ENCODE measurements at regions not wholly inside any gene's neighbourhood (a gene's known extent, or its start where the extent isn't known, plus 50 kb on each side); places are given as distances from the start of the nearest gene placed in this dataset.

- no peak overlapping the region for H3K4me3 ChIP-seq (ENCODE audit: low read depth, low read length)
- H3K9me3 ChIP-seq (ENCODE audit: control insufficient read depth, insufficient read depth, low read depth, low read length): no peaks in the 10 kb centered on the region
- CTCF ChIA-PET: no interaction called here
- H3K27ac ChIP-seq (ENCODE audit: extremely low read depth, low read depth, low read length): no peak overlapping the region
- H3K4me1 ChIP-seq (ENCODE audit: control insufficient read depth, insufficient read depth, low read length): no peaks in the 10 kb centered on the region
- no peaks in the 10 kb centered on the region for H3K36me3 ChIP-seq (ENCODE audit: control insufficient read depth in 2 of 2, insufficient read depth in 1 of 2, low read length in 2 of 2)
- POLR2A ChIA-PET: no interaction called here
- TF ChIP-seq ZBTB1 (tag by site-specific recombination; IDR thresholded peaks at IDR 0.05): no peak
- no peak for TF ChIP-seq ZNF600 (tag by site-specific recombination; IDR thresholded peaks at IDR 0.05)
- no peak for TF ChIP-seq ZBTB11 (tag by site-specific recombination; conservative IDR thresholded peaks at IDR 0.05; ENCODE audit: low read depth)
- no peak for TF ChIP-seq ZBTB10 (tag by site-specific recombination; IDR thresholded peaks at IDR 0.05)
- TF ChIP-seq ZBTB17 (tag by site-specific recombination; IDR thresholded peaks at IDR 0.05): no peak
- no peak for TF ChIP-seq ZNF394 (tag by site-specific recombination; IDR thresholded peaks at IDR 0.05; ENCODE audit: borderline replicate concordance)
- no peak for TF ChIP-seq ZNF184 (tag by site-specific recombination; IDR thresholded peaks at IDR 0.05)
- no peak for TF ChIP-seq ZNF211 (tag by site-specific recombination; IDR thresholded peaks at IDR 0.05; ENCODE audit: low read depth)
- TF ChIP-seq HOXD13 (CRISPR knock-in tag; IDR thresholded peaks at IDR 0.05; ENCODE audit: borderline replicate concordance): no peak
- TF ChIP-seq ATF2 (tag by site-specific recombination; IDR thresholded peaks at IDR 0.05; ENCODE audit: low read depth): no peak
- no peak for TF ChIP-seq ZNF248 (tag by site-specific recombination; IDR thresholded peaks at IDR 0.05)
Observed at GRCh38 chr2:136236019-136236418, 118.1 kb upstream of the CXCR4 start.

- ChIA-PET POLR2A (no interaction called here), CTCF (no interaction called here)
- Histone ChIP-seq H3K9me3 (ENCODE audit: control insufficient read depth, insufficient read depth, low read depth, low read length) (no peaks in the 10 kb centered on the region), H3K27ac (ENCODE audit: extremely low read depth, low read depth, low read length) (no peak overlapping the region), H3K36me3 (ENCODE audit: control insufficient read depth in 2 of 2, insufficient read depth in 1 of 2, low read length in 2 of 2) (no peaks in the 10 kb centered on the region), H3K4me1 (ENCODE audit: control insufficient read depth, insufficient read depth, low read length) (no peaks in the 10 kb centered on the region), H3K4me3 (ENCODE audit: low read depth, low read length) (no peak overlapping the region)
- TF ChIP-seq ZNF645 (tag by site-specific recombination; IDR thresholded peaks at IDR 0.05) (no peak), ZNF843 (tag by site-specific recombination; IDR thresholded peaks at IDR 0.05) (no peak), TCF7L2 (IDR thresholded peaks at IDR 0.05; ENCODE audit: borderline replicate concordance, low read depth, low read length) (no peak), ZFHX2 (tag by site-specific recombination; conservative IDR thresholded peaks at IDR 0.05) (no peak), ZNF302 (tag by site-specific recombination; IDR thresholded peaks at IDR 0.05; ENCODE audit: low read depth) (no peak), ZNF114 (tag by site-specific recombination; IDR thresholded peaks at IDR 0.05) (no peak), SP7 (tag by site-specific recombination; IDR thresholded peaks at IDR 0.05) (no peak)
Observed at GRCh38 chr2:136235546-136235945, 117.6 kb upstream of the CXCR4 start.
